ENCODE measurements at regions not wholly inside any gene's neighbourhood (a gene's known extent, or its start where the extent isn't known, plus 50 kb on each side); places are given as distances from the start of the nearest gene placed in this dataset.
"Not testable (repeated sequence)": the region's sequence is repeated elsewhere in the genome, so short reads cannot be mapped to it uniquely, and the experiment has no call there.

DNA sequence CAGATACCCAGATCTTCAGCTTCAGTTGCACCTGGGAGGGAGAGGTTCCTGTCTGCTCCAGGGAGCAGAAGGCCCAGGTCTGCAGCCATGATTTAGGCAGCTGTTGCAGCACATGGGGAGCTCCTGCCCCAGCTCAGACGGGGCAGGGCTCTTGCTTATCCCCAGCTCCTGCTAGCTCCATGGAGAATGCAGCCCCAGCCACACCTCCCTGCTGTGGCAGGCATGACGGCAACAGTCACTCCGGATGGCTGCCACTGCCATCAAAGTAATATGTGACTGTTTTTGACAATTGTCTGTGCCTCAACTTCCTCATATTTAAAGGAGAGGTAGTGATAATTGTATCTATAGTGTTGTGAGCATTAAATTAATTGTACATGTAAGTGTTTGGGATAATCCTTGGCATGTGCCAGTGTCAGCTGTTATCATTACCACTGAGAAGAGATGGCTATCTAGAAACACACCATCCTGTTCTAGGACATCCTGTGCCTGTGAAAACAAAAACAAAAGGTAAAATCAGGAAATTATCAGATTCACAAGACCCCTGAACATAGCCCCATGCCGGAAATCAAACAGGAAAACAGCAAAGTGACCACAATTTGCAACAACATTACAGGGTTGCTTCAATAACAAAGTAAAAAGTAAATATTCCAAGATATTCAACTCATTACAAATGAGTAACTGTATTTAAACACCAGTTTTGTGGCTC, 1048.8 kb upstream of the ACO1 start:
- DNase-seq (ENCODE audit: low read depth): no peak

DNA sequence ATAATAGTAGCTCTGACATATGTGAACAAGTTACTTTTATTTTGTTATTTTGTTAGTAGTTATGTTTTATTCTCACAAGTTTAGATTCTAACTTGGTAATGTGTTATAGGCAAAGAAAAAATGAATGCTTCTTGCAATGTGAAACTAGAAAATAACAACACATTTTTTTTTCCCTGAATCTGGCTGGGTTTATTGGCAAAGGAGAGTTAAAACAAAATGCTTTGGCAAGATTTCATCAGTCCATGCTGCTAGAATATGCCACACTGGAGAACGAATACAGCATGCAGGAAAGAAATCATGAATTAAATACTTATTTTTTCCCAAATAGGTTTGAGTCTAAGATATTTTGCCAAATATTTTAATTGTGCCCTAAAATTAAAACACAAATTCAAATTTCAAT, 1048.1 kb upstream of the ACO1 start:
- DNase-seq (ENCODE audit: low read depth): no peak

DNA sequence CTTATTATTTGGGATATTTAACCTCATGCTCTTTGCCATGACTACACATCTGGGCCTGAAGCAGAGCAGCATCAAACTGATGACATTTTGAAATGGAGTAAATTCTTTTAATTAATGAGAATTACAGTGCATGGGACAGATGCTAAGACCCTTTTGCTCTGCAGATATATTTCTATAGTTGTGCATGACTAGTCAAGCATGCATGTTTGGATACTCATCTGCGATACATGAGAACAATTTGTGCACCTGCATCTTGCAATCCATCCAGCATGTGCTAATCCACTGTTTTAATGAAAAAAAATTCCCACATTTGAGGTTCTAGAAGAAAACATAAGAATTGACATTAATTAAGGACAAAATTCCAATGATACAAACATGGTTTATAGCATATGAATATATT, 1047.6 kb upstream of the ACO1 start:
- DNase-seq (ENCODE audit: low read depth): no peak

DNA sequence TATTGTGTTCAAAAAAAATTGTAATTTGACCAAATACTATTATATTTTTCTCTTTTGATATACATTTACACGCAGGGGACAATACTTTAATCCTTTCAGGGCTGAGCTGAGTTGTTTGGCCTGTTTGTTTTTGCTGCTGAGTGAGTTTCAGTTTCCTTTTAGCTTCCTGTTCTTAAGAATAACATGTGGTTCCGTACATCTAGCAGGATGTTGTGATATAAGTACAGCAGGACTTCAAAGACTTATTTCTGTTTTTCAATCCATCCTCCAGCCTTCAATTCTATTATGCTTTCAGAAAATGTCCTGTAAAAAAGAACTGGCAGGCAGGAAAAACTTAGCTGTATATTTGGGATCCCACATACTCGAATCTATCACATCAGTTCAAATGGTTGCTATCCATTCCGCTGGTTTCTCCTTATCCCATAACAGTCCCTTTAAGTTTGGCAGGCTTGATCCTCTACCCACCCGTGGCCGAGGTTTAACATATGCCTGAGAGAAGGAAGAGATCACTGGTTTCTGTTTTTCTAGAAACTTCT, 1037.3 kb upstream of the ACO1 start:
- DNase-seq (ENCODE audit: low read depth): no peak

DNA sequence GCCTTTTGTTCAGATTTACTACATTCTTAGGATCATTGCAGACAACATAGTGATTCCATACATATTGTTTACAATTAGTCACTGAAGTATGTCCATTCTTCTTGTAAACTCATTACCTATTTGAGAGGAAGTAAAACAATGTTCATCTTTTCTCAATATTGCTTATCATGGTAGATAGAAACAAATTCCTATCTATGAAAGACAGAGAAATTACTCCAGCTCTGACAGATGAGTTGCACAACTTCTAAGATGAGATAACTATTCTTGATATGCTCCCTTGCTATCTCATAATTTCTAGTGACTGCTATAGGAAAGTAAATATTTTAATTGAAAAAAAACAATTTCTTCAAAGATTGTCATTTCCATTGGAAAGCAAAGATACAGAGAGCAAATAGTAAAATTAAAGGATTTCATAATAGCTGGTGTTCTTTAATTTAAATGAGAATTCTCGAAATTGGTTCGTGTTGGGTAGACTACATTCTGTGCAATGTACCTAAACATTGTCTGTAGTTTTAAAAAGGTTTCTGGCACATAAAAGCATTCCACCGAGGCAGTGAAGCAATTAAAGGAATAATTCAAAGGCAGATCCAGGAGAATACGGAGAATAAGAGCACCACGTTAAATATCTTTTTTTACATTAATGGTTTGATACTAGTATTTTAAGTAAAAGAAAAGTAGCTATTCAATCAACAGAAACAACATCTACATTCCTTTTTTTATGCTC, 1029.1 kb upstream of the ACO1 start:
- no peak for DNase-seq (ENCODE audit: low read depth)

DNA sequence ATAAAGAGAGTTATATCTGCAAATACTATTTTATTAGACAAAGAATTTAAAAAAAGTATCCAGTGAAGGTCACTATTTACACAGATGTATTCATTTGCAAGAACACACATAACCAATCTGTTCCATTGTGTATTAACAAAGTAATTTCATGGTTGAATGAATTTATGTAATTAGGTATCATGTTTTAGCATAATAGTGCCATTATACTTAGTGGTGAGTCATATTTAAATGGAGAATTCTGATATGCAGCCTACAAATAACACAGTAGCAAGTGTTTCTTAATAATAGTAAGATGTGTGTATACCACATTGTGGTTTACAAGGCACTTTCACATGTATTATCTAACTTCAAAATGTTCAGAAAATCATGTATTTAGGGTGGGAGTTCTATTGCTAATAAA, 1028.5 kb upstream of the ACO1 start:
- DNase-seq (ENCODE audit: low read depth): no peak

DNA sequence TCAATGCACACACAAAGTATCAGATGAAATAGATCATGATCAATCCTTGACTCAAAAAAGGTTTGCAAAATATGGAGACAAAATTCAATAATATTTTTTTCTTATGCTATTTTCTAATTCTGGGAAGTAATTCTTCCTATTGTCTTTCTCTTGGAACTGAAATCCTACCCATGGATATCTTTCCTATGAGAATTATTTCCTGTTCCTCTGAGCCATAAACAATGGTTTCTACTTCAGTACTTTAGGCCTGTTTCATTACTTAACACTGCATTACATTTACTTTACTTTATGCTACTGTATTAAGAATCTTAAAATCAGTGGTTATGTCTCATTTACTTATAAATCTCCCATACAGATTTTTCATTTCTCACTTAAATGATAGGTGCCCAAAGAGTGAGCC, 1025.4 kb upstream of the ACO1 start:
- no peak for DNase-seq (ENCODE audit: low read depth)

DNA sequence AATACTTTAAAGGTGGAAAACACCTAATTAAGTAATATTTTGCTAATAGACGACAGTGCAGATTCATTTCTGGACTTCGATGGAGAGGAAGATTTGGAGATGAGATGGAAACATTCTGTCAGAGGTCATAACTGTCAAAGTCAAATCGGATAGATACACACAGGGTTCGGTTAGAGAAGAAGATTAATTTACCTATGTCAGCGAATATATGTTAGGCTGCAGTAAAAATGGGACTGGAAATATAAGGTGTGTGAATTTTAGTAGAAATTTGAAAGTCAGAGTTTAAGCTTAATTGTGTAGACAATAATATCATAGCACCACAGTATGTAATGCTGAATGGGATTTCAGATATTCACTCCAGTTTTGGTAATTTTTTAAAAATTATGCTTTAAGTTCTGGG, 1020.3 kb upstream of the ACO1 start:
- no peak for DNase-seq (ENCODE audit: low read depth)

DNA sequence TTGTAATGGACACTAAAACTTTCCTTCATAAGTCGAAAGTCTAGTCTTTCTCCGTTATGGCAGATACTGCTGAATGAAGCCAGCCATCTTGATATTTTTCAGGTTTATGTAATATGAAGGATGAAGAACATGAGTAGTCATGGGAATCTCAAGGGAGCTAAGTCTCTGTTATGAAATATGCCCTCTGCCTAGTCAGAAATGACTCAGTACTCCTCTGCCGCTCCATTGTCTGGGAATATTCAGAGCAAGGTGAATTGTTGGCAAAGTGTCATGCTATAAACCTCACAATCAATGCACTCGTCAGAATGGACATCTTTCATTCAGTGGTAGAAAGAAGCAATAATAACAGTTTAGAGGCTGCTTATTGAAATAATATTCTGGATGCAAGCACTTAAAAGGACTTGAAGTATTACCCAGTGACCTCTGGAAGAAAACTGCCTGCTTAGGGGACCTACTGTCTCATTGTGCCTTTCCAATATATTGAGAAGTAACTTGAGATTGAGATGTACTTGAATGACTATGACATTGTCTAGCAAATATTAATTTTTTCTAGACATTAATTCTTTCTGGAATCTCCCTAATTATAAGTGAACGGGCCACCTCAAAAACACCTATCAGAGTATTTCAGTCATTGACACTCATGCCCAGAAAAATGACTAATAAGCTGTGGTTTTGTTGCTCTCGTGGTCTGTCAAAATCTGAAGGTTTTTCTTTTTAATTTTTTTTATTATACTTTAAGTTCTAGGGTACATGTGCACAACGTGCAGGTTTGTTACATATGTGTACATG, 1011.5 kb upstream of the ACO1 start:
- no peak for DNase-seq (ENCODE audit: low read depth)

DNA sequence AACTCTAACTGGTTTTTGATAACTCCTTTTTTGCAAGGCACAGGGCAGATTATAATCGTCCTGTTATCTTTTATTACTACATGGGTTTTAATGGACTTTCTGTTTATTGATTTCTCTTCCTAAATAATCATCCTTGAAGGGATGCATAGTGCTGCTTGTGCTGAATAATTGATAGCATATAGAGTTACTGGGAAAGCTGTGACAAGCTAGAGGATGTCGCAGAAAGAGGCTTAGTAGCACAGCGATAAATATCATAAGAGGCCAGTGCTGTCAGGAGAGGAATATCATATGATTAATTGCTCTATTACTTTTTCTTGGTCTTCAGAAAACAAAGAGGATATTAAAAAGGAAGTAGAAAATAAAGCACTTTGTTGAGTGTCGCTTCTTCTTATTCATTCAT, 1007.1 kb upstream of the ACO1 start:
- DNase-seq (ENCODE audit: low read depth): no peak

DNA sequence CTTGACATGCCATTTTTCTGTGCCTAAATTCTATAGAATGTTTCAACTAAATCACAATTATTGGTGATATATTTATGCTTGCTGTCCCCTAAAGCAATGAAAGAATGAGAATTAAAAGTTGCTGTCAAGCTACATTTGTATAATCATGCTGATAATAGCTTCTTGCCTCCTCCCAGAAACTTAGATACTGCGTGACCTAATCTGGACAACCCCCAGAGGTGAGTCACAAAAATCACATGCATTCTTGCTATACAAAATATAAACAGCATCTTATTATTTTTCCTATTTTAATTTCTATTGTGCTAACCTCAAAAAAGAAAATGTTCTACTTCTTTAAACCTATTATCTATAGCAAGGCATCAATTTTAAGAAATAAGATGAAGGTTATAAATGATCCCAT, 995.8 kb upstream of the ACO1 start:
- DNase-seq (ENCODE audit: low read depth): no peak

DNA sequence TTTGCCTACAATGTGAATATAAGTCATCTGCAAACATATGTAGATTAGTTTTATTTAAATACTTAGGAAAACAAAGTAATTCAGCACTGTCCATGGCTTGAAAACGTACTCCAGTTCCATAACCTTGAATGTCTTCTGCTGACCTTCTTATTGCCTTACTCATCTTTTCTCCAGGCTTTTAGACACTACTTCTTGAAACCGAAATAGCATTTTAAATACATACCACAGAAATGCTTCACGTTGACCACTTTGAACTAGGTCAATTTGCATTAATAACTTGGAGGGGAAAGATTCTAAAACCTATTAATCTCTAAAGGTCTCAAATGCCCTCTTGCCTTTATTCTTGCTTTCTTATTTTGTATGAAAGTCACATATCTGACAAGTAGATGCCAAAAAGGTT, 995.4 kb upstream of the ACO1 start:
- no peak for DNase-seq (ENCODE audit: low read depth)

DNA sequence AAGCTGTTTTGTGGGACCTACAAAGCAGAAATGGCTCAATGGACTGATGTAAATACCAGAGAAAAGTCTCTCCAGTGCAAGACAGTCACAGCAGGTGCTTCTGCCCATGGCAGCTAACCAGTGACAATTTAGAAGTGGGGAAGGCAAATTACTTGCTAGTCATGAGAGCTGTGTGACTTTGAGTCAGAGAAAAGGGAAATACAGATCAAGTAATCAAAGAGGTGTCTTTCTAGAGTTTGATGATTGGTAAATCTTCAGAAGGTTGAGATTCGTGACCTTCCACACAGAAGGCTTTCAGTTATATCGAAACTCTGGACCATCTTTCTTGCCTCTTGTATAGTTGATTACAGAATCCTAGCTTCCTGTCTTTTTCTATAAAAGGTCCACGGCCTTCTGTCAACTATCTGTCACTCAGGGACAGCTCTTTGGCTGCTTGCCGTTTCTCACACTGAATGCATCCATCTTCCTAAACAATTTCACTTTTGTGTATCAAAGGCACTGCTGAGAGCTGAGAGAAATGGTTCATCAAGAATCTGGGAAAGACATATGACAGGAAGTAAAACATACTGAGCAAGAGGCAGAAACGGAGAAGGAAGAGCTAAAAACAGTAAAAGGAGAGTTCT, 993.9 kb upstream of the ACO1 start:
- no peak for DNase-seq (ENCODE audit: low read depth)

DNA sequence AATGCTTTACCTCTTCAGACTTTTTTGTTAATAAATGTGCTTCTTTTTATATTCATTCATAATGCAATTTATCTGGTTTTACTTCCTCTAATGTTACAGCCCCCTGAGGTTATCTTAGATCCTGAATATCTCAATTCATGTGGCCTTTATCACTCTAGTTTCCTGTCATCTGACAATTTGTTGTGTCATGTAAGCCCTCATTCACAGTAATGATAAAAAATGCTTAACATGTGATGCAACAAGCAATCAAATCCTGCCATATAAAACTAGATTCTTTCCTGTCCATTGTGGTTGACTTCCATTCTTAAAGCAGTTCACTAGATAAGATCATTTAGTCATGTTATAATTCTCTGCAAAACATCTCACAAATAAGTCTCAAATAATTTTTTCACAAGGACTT, 991.2 kb upstream of the ACO1 start:
- no peak for DNase-seq (ENCODE audit: low read depth)

DNA sequence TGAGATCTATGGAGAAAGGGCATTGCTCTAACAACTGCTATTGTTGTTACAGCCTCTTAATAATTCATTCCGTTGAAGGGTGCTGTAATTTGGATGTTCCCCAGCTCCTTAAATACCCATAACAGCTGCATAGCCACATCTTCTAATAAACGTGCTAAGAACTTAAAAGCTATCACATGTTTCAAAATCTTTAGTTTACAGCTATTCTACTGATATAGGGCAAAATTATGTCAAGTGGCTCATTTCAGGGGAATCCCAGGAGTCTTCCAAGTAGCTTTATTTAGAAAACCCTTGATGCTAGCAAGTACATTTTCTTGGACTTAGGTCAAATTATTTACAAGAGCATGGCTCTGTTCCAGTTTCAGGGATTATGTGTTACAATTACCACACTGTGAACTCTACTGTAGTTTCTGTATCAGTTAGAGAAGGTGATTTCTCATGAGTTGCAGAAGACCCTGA, 990.4 kb upstream of the ACO1 start:
- DNase-seq (ENCODE audit: low read depth): no peak

DNA sequence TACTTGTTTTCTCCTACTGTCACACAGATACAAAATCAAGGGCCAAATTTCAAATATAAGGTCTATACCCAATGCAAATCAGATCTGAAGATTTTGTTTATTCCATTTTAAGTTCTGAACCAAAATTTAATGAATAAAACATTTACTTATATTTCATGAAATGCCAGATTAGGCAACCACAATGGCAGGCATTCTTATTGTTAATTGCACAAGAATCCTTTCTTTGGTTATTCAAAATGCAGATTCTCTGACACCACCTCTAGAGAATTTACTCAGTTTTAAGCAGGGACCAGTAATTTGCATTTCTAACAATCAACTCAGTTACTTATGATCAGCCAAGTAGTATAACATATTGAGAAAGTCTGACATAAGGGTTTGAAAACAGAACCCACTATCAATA, 972.4 kb upstream of the ACO1 start:
- no peak for DNase-seq (ENCODE audit: low read depth)

DNA sequence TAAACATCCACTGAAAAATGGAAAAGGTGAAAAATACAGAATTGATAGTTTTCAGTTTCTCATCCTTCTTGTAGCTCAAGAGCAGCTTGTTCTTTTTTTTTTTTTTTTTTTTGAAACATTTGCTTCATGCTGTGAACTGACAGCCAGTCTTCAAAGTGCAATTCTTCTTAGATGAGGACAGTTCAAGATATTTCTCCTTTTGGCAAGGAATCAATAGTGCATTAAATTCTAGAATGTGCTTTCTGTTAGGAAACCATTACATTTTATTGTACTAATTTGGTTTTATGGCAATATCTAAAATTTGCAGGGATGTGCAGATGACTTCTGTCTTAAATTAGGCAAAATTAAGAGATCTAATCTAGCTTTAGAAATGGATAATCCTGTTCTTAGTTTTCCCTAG, 969.3 kb upstream of the ACO1 start:
- no peak for DNase-seq (ENCODE audit: low read depth)

DNA sequence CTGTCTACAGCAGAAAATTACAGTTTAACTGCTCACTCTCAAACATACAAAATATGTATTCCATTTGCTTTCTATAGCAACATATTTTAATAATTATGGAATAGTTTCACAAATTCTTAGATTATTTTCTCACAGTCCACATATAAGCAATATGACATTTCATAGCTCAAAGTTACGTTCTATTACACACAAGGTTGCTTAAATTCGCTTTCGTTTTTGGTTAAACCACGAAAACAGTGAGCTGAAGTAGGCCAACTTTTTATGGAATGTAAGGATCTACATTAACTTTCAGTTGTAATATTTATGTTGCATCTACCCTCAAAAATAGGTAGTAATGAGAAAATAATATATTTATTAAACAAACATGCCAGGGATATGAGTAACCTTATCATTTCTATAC, 966.0 kb upstream of the ACO1 start:
- no peak for DNase-seq (ENCODE audit: low read depth)

DNA sequence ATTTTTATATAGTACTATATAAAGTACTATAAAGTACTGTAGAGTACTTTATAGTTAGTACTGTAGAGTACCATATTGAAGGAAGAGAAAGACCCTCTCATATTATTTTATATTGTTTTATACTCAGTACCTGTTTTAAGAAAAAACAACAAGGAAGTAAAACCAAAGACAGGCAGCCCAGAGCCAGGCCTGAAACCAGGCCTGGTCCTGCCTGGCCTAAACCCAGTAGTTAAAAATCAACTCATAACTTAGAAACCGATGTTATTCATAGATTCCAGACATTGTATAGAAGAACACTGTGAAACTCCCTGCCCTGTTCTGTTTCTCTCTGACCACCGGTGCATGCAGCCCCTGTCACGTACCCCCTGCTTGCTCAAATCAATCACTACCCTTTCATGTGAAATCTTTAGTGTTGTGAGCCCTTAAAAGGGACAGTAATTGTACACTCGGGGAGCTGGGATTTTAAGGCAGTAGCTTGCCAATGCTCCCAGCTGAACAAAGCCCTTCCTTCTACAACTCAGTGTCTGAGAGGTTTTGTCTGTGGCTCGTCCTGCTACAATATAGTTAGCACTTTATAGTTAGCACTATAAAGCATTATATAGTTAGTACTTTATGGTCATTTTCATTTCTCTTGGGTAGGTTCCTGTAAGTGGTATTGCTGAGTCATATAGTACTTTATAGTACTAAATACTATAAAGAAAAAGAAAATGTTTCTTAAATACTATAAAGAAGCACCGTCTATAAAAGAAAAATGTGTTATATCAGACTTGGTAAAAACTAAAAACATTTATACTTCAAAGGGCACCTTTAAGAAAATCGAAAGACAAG, 940.6 kb upstream of the ACO1 start:
- DNase-seq (ENCODE audit: low read depth): not testable (repeated sequence)

DNA sequence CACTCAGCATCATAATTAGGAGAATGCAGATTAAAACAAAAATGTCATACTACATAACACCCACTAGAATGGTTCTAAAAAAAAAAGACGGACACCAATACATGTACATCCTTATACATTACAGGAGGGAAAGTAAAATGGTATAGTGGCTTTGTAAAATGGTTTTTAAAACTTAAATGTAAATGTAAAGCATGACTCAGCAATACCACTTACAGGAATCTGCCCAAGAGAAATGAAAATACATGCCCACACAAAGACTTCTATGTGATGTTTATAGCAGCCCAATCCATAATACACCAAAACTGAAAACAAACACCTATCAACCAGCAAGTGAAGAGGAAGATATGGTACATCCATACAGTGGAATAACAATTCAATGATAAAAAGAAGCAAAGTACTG, 939.1 kb upstream of the ACO1 start:
- DNase-seq (ENCODE audit: low read depth): no peak

DNA sequence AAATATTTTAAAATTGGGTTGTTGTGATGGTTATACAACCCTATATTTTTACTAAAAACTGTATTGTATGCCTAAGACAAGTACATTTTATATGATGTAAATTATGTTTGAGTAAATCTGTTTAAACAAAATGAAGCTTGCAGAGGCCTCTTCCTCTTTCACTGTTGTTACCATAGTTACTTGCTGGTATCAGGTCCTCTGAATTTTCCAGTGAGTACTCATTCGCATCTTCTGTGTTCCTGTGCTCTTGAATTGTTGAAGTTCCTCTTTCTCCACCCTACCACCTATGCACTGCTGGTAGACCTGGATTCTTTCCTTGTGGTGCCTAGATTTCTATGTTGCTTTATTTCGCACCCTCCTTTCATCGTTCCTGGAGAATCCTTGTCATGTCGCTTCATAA, 938.5 kb upstream of the ACO1 start:
- no peak for DNase-seq (ENCODE audit: low read depth)

DNA sequence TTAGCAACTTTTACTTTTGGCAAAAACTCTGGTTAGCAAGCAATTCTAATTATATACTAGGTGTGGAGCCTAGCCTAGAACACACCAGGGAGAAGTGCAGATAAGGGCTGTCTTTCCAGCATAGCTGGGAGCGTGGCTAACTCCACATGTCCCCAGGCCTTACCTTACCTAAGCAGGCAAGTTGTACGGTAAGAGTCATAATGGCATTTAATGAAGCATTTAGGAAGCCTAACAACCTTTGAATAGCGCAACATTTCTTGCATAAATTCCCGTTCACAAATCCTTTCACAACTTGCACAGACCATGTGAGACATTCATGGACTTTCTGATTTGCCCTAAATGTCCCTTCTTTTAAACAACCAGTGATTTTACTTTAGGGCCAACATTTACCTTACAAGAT, 917.4 kb upstream of the ACO1 start:
- DNase-seq (ENCODE audit: low read depth): no peak

Data from stimulated activated CD4-positive, alpha-beta T cell treated with anti-CD3 and anti-CD28 coated beads, Interleukin-2, amount 100 ng/mL, for 4 hours (primary cell).